SH-SY5Y (cell line): ENCODE measurements at regions not wholly inside any gene's neighbourhood (a gene's known extent, or its start where the extent isn't known, plus 50 kb on each side); places are given as distances from the start of the nearest gene placed in this dataset.

Experiments
- GATA2 ChIP-seq: IDR thresholded peaks from 2 replicates; pipeline ENCODE4 v1.6.1; 2011; ENCODE audit warnings: mild to moderate bottlenecking, low read depth, low read length
- GATA3 ChIP-seq: IDR thresholded peaks from 2 replicates; pipeline ENCODE4 v1.6.1; 2011; ENCODE audit warnings: low read depth, mild to moderate bottlenecking, low read length, moderate library complexity

- TF ChIP-seq GATA2 (no peak), GATA3 (no peak)
Observed at GRCh38 chr5:169435506-169436229, 134.7 kb upstream of the SLIT3 start.
